ENCODE measurements at regions not wholly inside any gene's neighbourhood (a gene's known extent, or its start where the extent isn't known, plus 50 kb on each side); places are given as distances from the start of the nearest gene placed in this dataset.

GRCh38 chr18:28760299-28760698 is 583.4 kb upstream of the CDH2 start:
- Histone ChIP-seq H3K14ac (ENCODE audit: insufficient read length) (no peak overlapping the region), H2BK12ac (ENCODE audit: low read depth, low read length) (no peak overlapping the region), H4K20me1 (replicated peaks in 1 of 2; ENCODE audit: control insufficient read depth in 1 of 2, insufficient read depth in 2 of 2, low read length in 2 of 2) (no peaks in the 10 kb centered on the region), H2BK5ac (ENCODE audit: low read depth, low read length) (no peak overlapping the region), H3K4me3 (ENCODE audit: extremely low read depth in 1 of 4, insufficient read depth in 2 of 4, low read depth in 3 of 4, low read length in 4 of 4) (no peak overlapping the region), H3K79me2 (ENCODE audit: control insufficient read depth in 1 of 2, insufficient read depth in 2 of 2, low read length in 2 of 2) (no peaks in the 10 kb centered on the region), H4K8ac (ENCODE audit: extremely low read depth, insufficient read depth, low read length) (no peak overlapping the region), H3K36me3 (ENCODE audit: control insufficient read depth in 2 of 4, insufficient read depth in 4 of 4, low read length in 3 of 4) (no peaks in the 10 kb centered on the region), H3K18ac (ENCODE audit: extremely low read depth, low read length) (no peak overlapping the region), H3K23ac (ENCODE audit: insufficient read length) (no peak overlapping the region), H3K4me1 (replicated peaks in 1 of 4; ENCODE audit: control insufficient read depth in 3 of 4, insufficient read depth in 4 of 4, low read length in 3 of 4) (no peaks in the 10 kb centered on the region), H3K4ac (replicated peaks; ENCODE audit: insufficient read length, low read depth, low read length) (no peak overlapping the region), H3K4me2 (ENCODE audit: insufficient read depth in 1 of 2, low read depth in 2 of 2, low read length in 2 of 2) (no peak overlapping the region), H3K27me3 (replicated peaks in 1 of 4; ENCODE audit: control insufficient read depth in 3 of 4, extremely low read depth in 1 of 4, insufficient read depth in 3 of 4, low read length in 3 of 4) (no peaks in the 10 kb centered on the region), H2BK20ac (ENCODE audit: low read length) (no peak overlapping the region), H3K23me2 (ENCODE audit: low read depth, low read length) (no peaks in the 10 kb centered on the region), H3K9me3 (ENCODE audit: insufficient read depth in 2 of 2, low read depth in 1 of 2, low read length in 1 of 2) (no peaks in the 10 kb centered on the region), H4K5ac (ENCODE audit: insufficient read length, low read depth, low read length) (no peak overlapping the region), H2AK5ac (ENCODE audit: low read depth, low read length) (no peak overlapping the region), H2BK15ac (ENCODE audit: low read length) (no peak overlapping the region), H3K27ac (ENCODE audit: low read depth, low read length) (no peak overlapping the region), H3K9ac (replicated peaks in 1 of 4; ENCODE audit: extremely low read depth in 1 of 4, low read depth in 3 of 4, low read length in 3 of 4) (no peak overlapping the region), H2BK120ac (replicated peaks; ENCODE audit: low read depth, low read length) (no peak overlapping the region), H4K91ac (replicated peaks; ENCODE audit: insufficient read length, low read length) (no peak overlapping the region), H3K56ac (replicated peaks; ENCODE audit: insufficient read length, low read depth, low read length) (no peak overlapping the region), H3K79me1 (ENCODE audit: low read depth, low read length) (no peaks in the 10 kb centered on the region), H2AFZ (ENCODE audit: low read length) (no peak overlapping the region)
- 80% methylated on average over 5 of the region's 5 CpGs; no CpG with 5 or more reads in 1 of the 2 experiments for WGBS, 2 experiments (ENCODE audit: extremely low coverage in 1 of 2, insufficient coverage in 1 of 2, insufficient read length in 1 of 2, insufficient replicate concordance in 2 of 2, low coverage in 1 of 2, low lambda C conversion rate in 2 of 2, missing lambda C conversion rate in 1 of 2)
- no peak for DNase-seq (ENCODE audit: low read depth in 1 of 2, low spot score in 2 of 2)
- FAIRE-seq, result no peak
- ChIA-PET CTCF (ENCODE audit: partially characterized antibody) (no interaction called here), POLR2A (ENCODE audit: partially characterized antibody) (no interaction called here)
- TF ChIP-seq POLR2AphosphoS5 (IDR thresholded peaks at IDR 0.05; ENCODE audit: low read depth, low read length) (peak; percentile 52), SUZ12 (IDR thresholded peaks at IDR 0.05; ENCODE audit: low read length) (no peak)
